ENCODE measurements at regions not wholly inside any gene's neighbourhood (a gene's known extent, or its start where the extent isn't known, plus 50 kb on each side); places are given as distances from the start of the nearest gene placed in this dataset.
"Not testable (repeated sequence)": the region's sequence is repeated elsewhere in the genome, so short reads cannot be mapped to it uniquely, and the experiment has no call there.

- Histone ChIP-seq H3K9me3 (ENCODE audit: low read length) (no peaks in the 10 kb centered on the region), H3K27me3 (ENCODE audit: insufficient read depth, low read length, poor library complexity, severe bottlenecking) (no peaks in the 10 kb centered on the region), H3K36me3 (ENCODE audit: insufficient read depth, low read length) (no peaks in the 10 kb centered on the region), H3K4me1 (ENCODE audit: insufficient read depth, low read length) (no peaks in the 10 kb centered on the region), H3K27ac (ENCODE audit: low read depth, low read length) (no peak overlapping the region), H3K4me3 (ENCODE audit: low read length) (no peak overlapping the region)
- H3K4me1 Mint-ChIP-seq, result peaks cover 0 to 6% (median 0%) of the 10 kb centered on the region in 3 donors
- H3K27me3 Mint-ChIP-seq, result peaks cover 0 to 2% of the 10 kb centered on the region in 2 donors
- no peak for DNase-seq
- CTCF ChIA-PET, result no interaction called here
- H3K9me3 Mint-ChIP-seq, result peaks cover 0 to 7% (median 3%) of the 10 kb centered on the region in 5 donors
- H3K27ac Mint-ChIP-seq, result no peak overlapping the region
- H3K36me3 Mint-ChIP-seq, result peaks cover 0 to 8% (median 0%) of the 10 kb centered on the region in 3 donors
- POLR2A ChIA-PET, result no interaction called here
- no peak overlapping the region for H3K4me3 Mint-ChIP-seq
Measured at GRCh38 chrX:64580605-64581004, 185.4 kb upstream of the MTMR8 start.

GRCh38 chrX:64580035-64580434 lies 184.8 kb upstream of the MTMR8 start:
- Mint-ChIP-seq H3K27ac (no peak overlapping the region), H3K9me3 (peaks cover 0 to 8% (median 5%) of the 10 kb centered on the region in 5 donors), H3K4me1 (peaks cover 0 to 6% (median 0%) of the 10 kb centered on the region in 3 donors), H3K4me3 (no peak overlapping the region), H3K27me3 (peaks cover 0 to 2% of the 10 kb centered on the region in 2 donors), H3K36me3 (peaks cover 0 to 11% (median 0%) of the 10 kb centered on the region in 3 donors)
- ChIA-PET POLR2A (no interaction called here), CTCF (no interaction called here)
- Histone ChIP-seq H3K9me3 (ENCODE audit: low read length) (no peaks in the 10 kb centered on the region), H3K36me3 (ENCODE audit: insufficient read depth, low read length) (no peaks in the 10 kb centered on the region), H3K27me3 (ENCODE audit: insufficient read depth, low read length, poor library complexity, severe bottlenecking) (no peaks in the 10 kb centered on the region), H3K4me3 (ENCODE audit: low read length) (no peak overlapping the region), H3K4me1 (ENCODE audit: insufficient read depth, low read length) (no peaks in the 10 kb centered on the region), H3K27ac (ENCODE audit: low read depth, low read length) (no peak overlapping the region)
- no peak for DNase-seq

GRCh38 chrX:64571011-64571410 lies 175.8 kb upstream of the MTMR8 start:
- DNase-seq, result no peak
- Mint-ChIP-seq H3K27ac (peak overlapping the region in 1 of 8 donors; percentile 20), H3K27me3 (no peaks in the 10 kb centered on the region), H3K4me3 (no peak overlapping the region), H3K36me3 (peaks cover 0 to 6% (median 0%) of the 10 kb centered on the region in 3 donors), H3K9me3 (peaks cover 0 to 16% (median 6%) of the 10 kb centered on the region in 5 donors), H3K4me1 (peaks cover 0 to 4% (median 0%) of the 10 kb centered on the region in 3 donors)
- no peak overlapping the region for H3K27ac ChIP-seq (ENCODE audit: low read depth, low read length)
- no peaks in the 10 kb centered on the region for H3K4me1 ChIP-seq (ENCODE audit: insufficient read depth, low read length)
- ChIA-PET POLR2A (no interaction called here), CTCF (no interaction called here)
- no peaks in the 10 kb centered on the region for H3K36me3 ChIP-seq (ENCODE audit: insufficient read depth, low read length)
- no peak overlapping the region for H3K4me3 ChIP-seq (ENCODE audit: low read length)
- no peaks in the 10 kb centered on the region for H3K9me3 ChIP-seq (ENCODE audit: low read length)
- no peaks in the 10 kb centered on the region for H3K27me3 ChIP-seq (ENCODE audit: insufficient read depth, low read length, poor library complexity, severe bottlenecking)

GRCh38 chrX:64570204-64570603 lies 175.0 kb upstream of the MTMR8 start:
- Histone ChIP-seq H3K4me1 (ENCODE audit: insufficient read depth, low read length) (no peaks in the 10 kb centered on the region), H3K9me3 (ENCODE audit: low read length) (no peaks in the 10 kb centered on the region), H3K4me3 (ENCODE audit: low read length) (no peak overlapping the region), H3K36me3 (ENCODE audit: insufficient read depth, low read length) (no peaks in the 10 kb centered on the region), H3K27me3 (ENCODE audit: insufficient read depth, low read length, poor library complexity, severe bottlenecking) (no peaks in the 10 kb centered on the region), H3K27ac (ENCODE audit: low read depth, low read length) (no peak overlapping the region)
- CTCF ChIA-PET, result no interaction called here
- H3K27ac Mint-ChIP-seq, result peak overlapping the region in 1 of 8 donors; percentile 31
- H3K9me3 Mint-ChIP-seq, result peaks cover 0 to 10% (median 2%) of the 10 kb centered on the region in 5 donors
- H3K4me1 Mint-ChIP-seq, result peaks cover 0 to 4% (median 0%) of the 10 kb centered on the region in 3 donors
- POLR2A ChIA-PET, result no interaction called here
- H3K27me3 Mint-ChIP-seq, result no peaks in the 10 kb centered on the region
- H3K4me3 Mint-ChIP-seq, result no peak overlapping the region
- DNase-seq, result no peak
- no peaks in the 10 kb centered on the region for H3K36me3 Mint-ChIP-seq

- H3K4me3 Mint-ChIP-seq; H3K4me1 ChIP-seq (ENCODE audit: insufficient read depth, low read length); H3K27ac ChIP-seq (ENCODE audit: low read depth, low read length); H3K27me3 Mint-ChIP-seq; H3K27ac Mint-ChIP-seq; H3K36me3 ChIP-seq (ENCODE audit: insufficient read depth, low read length); H3K36me3 Mint-ChIP-seq; CTCF ChIA-PET; H3K9me3 Mint-ChIP-seq; H3K9me3 ChIP-seq (ENCODE audit: low read length); H3K4me1 Mint-ChIP-seq; DNase-seq; POLR2A ChIA-PET; H3K27me3 ChIP-seq (ENCODE audit: insufficient read depth, low read length, poor library complexity, severe bottlenecking); H3K4me3 ChIP-seq (ENCODE audit: low read length): not testable (repeated sequence)
Measured at GRCh38 chrX:64565348-64565747, 170.1 kb upstream of the MTMR8 start.

GRCh38 chrX:64549236-64549635 lies 154.0 kb upstream of the MTMR8 start:
- DNase-seq; H3K27me3 ChIP-seq (ENCODE audit: insufficient read depth, low read length, poor library complexity, severe bottlenecking); H3K36me3 Mint-ChIP-seq; H3K4me1 Mint-ChIP-seq; H3K27ac ChIP-seq (ENCODE audit: low read depth, low read length); H3K27me3 Mint-ChIP-seq; H3K27ac Mint-ChIP-seq; CTCF ChIA-PET; H3K9me3 ChIP-seq (ENCODE audit: low read length); H3K9me3 Mint-ChIP-seq; H3K36me3 ChIP-seq (ENCODE audit: insufficient read depth, low read length); H3K4me3 Mint-ChIP-seq; H3K4me3 ChIP-seq (ENCODE audit: low read length); H3K4me1 ChIP-seq (ENCODE audit: insufficient read depth, low read length); POLR2A ChIA-PET: not testable (repeated sequence)

- Histone ChIP-seq H3K36me3 (ENCODE audit: insufficient read depth, low read length) (no peaks in the 10 kb centered on the region), H3K27ac (ENCODE audit: low read depth, low read length) (no peak overlapping the region), H3K9me3 (ENCODE audit: low read length) (no peaks in the 10 kb centered on the region), H3K4me3 (ENCODE audit: low read length) (no peak overlapping the region), H3K4me1 (ENCODE audit: insufficient read depth, low read length) (no peaks in the 10 kb centered on the region), H3K27me3 (ENCODE audit: insufficient read depth, low read length, poor library complexity, severe bottlenecking) (no peaks in the 10 kb centered on the region)
- POLR2A ChIA-PET, result no interaction called here
- Mint-ChIP-seq H3K27ac (no peak overlapping the region), H3K27me3 (peaks cover 0 to 3% of the 10 kb centered on the region in 2 donors), H3K9me3 (no peaks in the 10 kb centered on the region), H3K4me3 (no peak overlapping the region), H3K4me1 (no peaks in the 10 kb centered on the region), H3K36me3 (no peaks in the 10 kb centered on the region)
- CTCF ChIA-PET, result no interaction called here
- DNase-seq, result no peak
Measured at GRCh38 chrX:64536736-64537135, 141.5 kb upstream of the MTMR8 start.
